ENCODE measurements at regions not wholly inside any gene's neighbourhood (a gene's known extent, or its start where the extent isn't known, plus 50 kb on each side); places are given as distances from the start of the nearest gene placed in this dataset.
A peak's percentile ranks its signal among the peaks of the same experiment; 100 is the strongest.

DNA sequence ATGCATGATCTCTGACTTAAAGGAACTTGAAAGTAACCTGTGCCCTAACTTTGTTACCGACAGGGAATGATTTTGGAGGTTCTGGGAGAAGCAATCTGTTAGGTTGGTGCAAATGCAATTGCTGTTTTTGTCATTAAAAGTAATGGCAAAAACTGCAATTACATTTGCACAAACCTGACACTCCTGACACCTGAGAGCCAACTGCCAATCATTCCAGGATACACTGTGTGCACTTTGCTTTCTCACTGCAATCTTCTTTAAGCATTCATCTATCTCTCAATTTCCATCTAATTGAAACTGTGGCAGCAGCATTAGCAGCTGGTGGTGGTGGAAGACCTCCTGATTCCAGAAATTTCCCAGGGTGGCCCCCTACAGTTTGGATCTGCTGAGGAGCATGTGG, 87.6 kb upstream of the CYP1B1 start:
- H3K4me1 ChIP-seq = peaks cover 5 to 15% of the 10 kb centered on the region in 2 donors

GRCh38 chr2:38163006-38163405, 87.1 kb upstream of the CYP1B1 start:
- Histone ChIP-seq H3K4me1 (peaks cover 5 to 15% of the 10 kb centered on the region in 2 donors), H3K27me3 (no peaks in the 10 kb centered on the region), H3K4me3 (no peak overlapping the region), H3K9me3 (no peaks in the 10 kb centered on the region), H3K36me3 (no peaks in the 10 kb centered on the region), H3K27ac (no peak overlapping the region)
- intact Hi-C loops (cut with DNase I) = no loop called here
- no peak for TF ChIP-seq CTCF (IDR thresholded peaks at IDR 0.05)
- DNase-seq (ENCODE audit: low spot score in 2 of 2) = no peak

More for the DNA sequence above, 87.6 kb upstream of the CYP1B1 start:
- H3K4me3 ChIP-seq = no peak overlapping the region
- no peaks in the 10 kb centered on the region for H3K9me3 ChIP-seq
- no peak overlapping the region for H3K27ac ChIP-seq
- intact Hi-C loops (cut with DNase I) = no loop called here
- no peak for TF ChIP-seq CTCF (IDR thresholded peaks at IDR 0.05)
- H3K27me3 ChIP-seq = no peaks in the 10 kb centered on the region
- no peaks in the 10 kb centered on the region for H3K36me3 ChIP-seq
- no peak for DNase-seq (ENCODE audit: low spot score in 2 of 2)

DNA sequence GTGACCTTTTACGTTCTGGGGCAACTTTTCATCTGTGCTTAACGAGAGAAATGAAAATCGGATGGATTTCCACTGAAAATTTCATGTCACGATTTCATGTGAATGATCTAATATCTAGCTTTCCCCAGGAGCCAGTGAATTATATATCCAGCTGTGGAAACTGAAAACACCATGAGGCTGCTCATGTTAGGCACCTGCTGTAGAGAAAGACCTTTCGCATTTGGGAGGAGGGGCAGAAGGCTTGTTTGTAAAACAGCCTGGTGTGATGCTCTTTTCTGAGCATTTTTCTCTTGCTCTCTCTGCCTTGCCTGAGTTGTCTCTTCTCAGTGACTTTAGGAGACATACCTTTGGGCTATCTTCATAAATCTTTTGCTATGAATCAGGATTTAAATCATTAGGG, 84.6 kb upstream of the CYP1B1 start:
- intact Hi-C loops (cut with DNase I) = no loop called here
- no peaks in the 10 kb centered on the region for H3K9me3 ChIP-seq
- no peak for DNase-seq (ENCODE audit: low spot score in 2 of 2)
- TF ChIP-seq CTCF (IDR thresholded peaks at IDR 0.05) = no peak
- H3K27ac ChIP-seq = peak overlapping the region; percentile 63 to 73
- H3K36me3 ChIP-seq = no peaks in the 10 kb centered on the region
- peaks cover 5 to 15% of the 10 kb centered on the region in 2 donors for H3K4me1 ChIP-seq
- H3K4me3 ChIP-seq = no peak overlapping the region
- H3K27me3 ChIP-seq = no peaks in the 10 kb centered on the region

- DNase-seq (ENCODE audit: low spot score in 2 of 2) = no peak
- Histone ChIP-seq H3K9me3 (no peaks in the 10 kb centered on the region), H3K27ac (peak overlapping the region; percentile 63 to 73), H3K36me3 (no peaks in the 10 kb centered on the region), H3K4me1 (peaks cover 5 to 15% of the 10 kb centered on the region in 2 donors), H3K27me3 (no peaks in the 10 kb centered on the region), H3K4me3 (no peak overlapping the region)
- TF ChIP-seq CTCF (IDR thresholded peaks at IDR 0.05) = no peak
- intact Hi-C loops (cut with DNase I) = no loop called here
Measured at GRCh38 chr2:38159597-38159996, 83.6 kb upstream of the CYP1B1 start.

- Histone ChIP-seq H3K4me3 (no peak overlapping the region), H3K27ac (peak overlapping the region; percentile 63 to 73), H3K4me1 (peaks cover 5 to 15% of the 10 kb centered on the region in 2 donors), H3K36me3 (no peaks in the 10 kb centered on the region), H3K9me3 (no peaks in the 10 kb centered on the region), H3K27me3 (no peaks in the 10 kb centered on the region)
- intact Hi-C loops (cut with DNase I) = no loop called here
- DNase-seq (ENCODE audit: low spot score in 2 of 2) = no peak
- TF ChIP-seq CTCF (IDR thresholded peaks at IDR 0.05) = no peak
Measured at GRCh38 chr2:38159191-38159590, 83.2 kb upstream of the CYP1B1 start.

Measured in ascending aorta (tissue), 2 donors.